NOMO-1 treated with DMSO at 0.1 percent for 48 hours (cell line): ENCODE measurements at regions not wholly inside any gene's neighbourhood (a gene's known extent, or its start where the extent isn't known, plus 50 kb on each side); places are given as distances from the start of the nearest gene placed in this dataset.
A peak's percentile ranks its signal among the peaks of the same experiment; 100 is the strongest.

Experiments used
- DNase-seq: peaks from one replicate; lab custom pipeline; 2025; ENCODE audit not compliant: unreplicated experiment; lab: John Stamatoyannopoulos, UW

GRCh38 chr10:22770270-22770669, 55.9 kb upstream of the PIP4K2A start:
- no peak for DNase-seq

- DNase-seq: no peak
These were observed 53.5 kb upstream of the PIP4K2A start for GRCh38 chr10:22767859-22768258.

GRCh38 chr10:22766693-22767092, 52.3 kb upstream of the PIP4K2A start:
- no peak for DNase-seq

- DNase-seq: peak; percentile 90
These were observed 51.5 kb upstream of the PIP4K2A start for GRCh38 chr10:22765660-22766547.

- no peak for DNase-seq
These were observed 50.3 kb upstream of the PIP4K2A start for GRCh38 chr10:22764639-22765038.
